ENCODE measurements at regions not wholly inside any gene's neighbourhood (a gene's known extent, or its start where the extent isn't known, plus 50 kb on each side); places are given as distances from the start of the nearest gene placed in this dataset.
"Not testable (repeated sequence)": the region's sequence is repeated elsewhere in the genome, so short reads cannot be mapped to it uniquely, and the experiment has no call there.

DNA sequence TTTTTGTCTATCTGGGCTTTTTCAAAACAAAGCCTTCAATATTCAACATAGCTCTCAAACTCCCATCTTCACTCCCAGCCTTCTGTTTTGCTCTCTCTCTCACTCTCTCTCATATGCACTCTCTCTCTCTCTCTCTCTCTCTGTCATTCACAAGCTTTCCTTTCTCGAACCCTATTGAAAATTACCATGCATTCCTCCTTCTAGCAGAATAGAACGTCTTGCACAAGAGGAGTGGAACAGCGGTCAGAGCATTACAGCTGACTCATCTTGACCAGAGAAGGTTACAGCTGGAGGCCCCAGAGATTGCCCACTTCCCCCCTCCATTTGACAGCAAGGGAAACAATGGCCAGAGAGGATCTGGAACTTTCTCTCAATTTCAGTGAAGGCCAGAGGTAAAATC, 51.0 kb upstream of the LIFR start:
- intact Hi-C loops (cut with micrococcal nuclease), result no loop called here

DNA sequence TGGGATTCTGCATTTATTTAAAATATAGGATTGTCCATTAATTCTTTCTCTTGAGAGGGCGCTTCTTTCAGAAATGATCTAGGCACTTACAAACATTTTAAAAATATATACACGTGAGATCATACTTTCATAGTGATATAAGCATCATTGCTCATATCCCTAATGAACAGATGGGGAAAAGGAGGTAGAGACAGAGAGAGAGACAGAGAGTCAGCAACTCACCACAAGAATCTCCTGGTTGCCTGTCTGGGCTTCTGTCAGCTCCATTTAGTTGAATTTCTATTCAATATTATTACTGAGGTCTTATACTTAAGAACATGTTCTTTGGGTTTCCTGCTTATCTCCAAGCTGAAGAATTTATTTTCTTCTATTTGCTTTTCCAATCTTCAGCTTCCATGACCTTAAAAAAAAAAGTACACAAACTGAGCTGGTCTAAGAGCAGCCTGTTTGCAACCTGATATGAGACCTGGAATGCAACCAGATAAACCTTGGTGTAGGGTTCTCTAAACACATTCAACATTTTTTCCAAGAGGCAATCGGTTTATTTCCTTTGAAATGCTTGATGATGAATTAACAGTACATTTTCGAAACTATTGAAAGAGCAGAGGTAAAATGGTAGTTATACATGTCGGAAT, 51.6 kb upstream of the LIFR start:
- intact Hi-C loops (cut with micrococcal nuclease), result no loop called here

DNA sequence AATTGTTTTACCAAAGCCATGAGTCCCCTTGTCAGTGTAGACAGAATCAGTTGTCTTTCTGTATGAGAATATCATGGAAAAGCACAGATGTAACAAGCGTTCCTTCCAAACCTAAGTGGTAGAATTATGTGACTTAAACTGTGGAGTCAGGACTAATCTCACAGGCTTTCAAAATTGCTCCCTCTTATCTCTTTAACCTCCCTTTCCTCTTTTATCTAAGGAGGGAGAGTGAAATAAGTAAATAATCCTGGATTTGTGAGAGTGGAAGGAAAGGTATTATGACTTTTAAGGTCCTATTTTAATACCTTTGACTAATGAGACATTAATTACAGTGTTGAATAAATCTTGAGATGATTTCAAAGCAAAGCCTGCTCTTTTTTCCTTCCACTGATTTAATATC, 52.4 kb upstream of the LIFR start:
- intact Hi-C loops (cut with micrococcal nuclease), result no loop called here

DNA sequence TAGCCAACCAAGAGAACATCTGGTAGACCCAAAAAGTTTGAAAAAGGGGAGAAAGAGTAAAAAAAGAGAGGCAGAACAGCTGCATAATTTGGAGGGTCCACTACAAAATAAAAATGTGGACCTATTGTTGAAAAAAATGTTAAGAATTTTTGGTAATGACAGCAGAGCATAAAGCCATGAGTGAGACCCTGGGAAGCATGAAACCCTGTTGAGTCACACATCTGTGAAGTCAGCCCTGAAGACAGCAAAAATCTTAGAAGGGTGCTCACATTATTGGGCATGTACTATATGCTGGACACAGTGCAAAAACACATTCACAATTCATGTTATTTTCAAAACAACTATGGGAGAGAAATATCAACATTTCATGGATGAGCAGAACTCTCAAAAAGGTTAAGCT, 56.4 kb upstream of the LIFR start:
- intact Hi-C loops (cut with micrococcal nuclease), result no loop called here

DNA sequence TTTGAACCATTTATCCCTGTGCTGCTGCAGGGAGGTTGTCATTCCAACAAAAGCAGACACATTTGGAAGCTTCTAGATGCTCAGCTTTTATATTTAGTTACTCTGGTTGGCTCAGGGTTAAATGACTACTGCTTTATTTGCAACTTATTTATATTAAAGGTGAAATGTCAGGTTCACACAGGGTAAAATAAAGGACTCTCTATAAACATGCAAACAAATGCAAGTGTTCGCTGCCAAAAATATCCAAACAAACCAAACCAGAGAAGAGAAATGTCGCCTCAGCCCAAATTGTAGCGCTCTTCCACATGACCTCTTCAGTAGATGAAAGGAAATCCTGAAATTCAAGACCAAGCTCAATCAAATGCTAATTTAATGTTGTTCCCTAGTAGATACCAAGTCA, 57.0 kb upstream of the LIFR start:
- intact Hi-C loops (cut with micrococcal nuclease), result no loop called here

DNA sequence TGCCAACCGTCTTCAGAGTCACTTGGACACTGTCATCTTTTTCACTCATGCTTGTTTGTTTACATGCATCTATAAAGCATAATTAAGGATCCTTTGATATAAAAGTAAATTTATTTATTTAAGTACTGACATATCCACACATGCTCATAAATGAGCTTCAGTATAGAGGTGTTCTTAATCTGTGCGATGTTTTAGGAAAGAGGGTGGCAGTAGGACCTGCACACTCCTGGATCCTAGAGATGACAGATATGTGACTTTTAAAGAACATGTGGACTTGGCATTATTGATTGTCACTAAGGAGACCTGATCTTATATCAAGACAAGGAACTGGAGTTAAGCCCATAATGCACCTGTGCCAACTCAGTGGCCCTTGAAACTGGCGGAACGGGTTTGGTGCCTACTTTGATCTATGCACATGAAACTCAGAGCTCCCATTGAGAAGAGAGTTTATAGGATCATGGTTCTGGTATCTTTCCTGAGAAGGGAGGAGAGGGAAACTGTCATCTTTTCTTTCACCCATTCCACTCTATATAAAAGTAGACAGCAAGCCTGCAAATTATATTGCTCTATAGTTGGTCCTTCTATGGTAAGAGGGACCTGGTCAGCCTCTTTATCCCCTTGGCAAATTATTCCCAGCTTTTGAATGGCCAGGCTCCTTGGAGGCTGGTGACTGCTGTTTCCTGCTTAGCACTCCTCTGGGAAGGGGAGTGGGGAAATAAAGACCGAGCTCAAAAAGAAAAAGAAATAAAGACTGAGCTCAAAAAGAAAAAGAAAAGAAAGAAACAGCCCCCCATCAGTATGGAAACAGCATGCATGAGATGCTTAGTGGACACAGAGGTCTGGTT, 57.8 kb upstream of the LIFR start:
- intact Hi-C loops (cut with micrococcal nuclease), result no loop called here

DNA sequence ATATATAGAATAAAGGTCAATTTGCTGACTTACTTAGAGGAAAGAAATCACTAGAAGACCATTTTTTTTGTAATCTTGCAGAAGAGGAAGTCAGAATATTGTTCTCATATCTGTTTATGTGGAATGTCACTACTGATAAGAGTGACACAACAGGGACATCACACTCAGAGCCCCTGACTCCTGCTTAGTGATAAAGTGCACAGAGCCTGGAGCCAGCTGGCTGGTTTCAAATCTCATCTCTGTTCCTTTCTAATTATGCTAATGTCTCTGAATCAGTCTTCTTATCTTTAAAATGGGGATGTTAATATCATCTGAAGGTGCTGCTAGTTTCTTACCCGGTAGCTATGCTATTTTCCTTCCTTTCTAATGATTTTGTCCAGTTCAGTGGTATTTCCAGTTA, 58.6 kb upstream of the LIFR start:
- intact Hi-C loops (cut with micrococcal nuclease), result no loop called here

DNA sequence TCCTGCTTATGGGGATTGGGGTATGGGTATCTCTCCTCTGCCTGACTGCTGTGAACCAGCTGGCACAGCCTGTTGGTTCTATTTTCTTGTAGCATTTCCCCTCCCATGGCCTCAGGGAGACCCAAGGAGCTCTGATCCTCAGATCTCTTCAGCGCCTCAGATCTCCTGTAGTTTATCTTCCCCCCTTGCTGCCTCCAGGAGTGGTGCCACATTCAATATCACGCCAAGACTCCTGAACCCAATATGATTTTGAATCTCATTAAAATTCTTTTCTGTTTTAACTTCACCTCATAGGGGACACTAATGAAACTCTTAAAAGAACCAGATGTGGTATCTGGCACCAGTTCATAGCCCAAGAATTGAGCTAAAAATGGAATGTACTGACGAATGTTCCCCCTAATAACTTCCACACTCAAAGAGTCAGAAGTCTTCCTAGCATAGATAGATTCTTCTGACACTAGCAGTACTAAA, 59.6 kb upstream of the LIFR start:
- intact Hi-C loops (cut with micrococcal nuclease), result no loop called here

DNA sequence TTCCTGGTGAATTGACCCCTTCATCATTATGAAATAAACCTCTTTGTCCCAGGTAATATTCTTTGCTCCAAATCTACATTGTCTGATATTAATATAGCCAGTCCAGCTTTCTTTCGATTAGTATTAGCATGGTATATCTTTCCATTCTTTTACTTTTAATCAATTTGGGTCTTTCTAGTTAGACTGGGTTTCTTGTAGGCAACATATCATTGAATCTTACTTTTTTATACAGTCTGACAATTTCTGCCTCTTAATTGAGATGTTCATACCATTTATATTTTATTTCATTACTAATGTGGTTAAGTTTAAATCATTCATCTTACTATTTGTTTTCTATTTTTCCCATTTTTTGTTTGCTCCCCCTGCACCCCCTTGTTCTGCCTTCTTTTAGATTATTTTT, 61.7 kb upstream of the LIFR start:
- intact Hi-C loops (cut with micrococcal nuclease), result no loop called here

DNA sequence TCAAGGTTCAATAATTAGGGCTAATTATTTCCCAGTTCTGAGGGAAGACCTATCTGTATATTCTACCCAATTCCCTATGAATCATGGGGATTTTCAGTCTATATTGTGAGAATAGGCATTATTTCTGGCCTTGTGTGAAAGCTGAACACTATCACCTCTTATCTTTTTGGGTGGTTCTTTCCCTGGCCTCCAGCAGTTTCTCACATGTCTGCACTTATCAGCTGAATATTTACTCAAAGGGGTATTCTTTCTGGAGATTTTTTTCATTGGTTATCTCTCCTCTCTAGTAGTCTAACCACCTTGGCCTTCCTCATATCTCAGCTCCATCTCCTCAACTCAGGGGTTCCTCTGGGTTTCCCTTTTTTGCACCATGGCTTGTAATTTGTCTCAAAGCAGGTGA, 64.9 kb upstream of the LIFR start:
- intact Hi-C loops (cut with micrococcal nuclease), result no loop called here

DNA sequence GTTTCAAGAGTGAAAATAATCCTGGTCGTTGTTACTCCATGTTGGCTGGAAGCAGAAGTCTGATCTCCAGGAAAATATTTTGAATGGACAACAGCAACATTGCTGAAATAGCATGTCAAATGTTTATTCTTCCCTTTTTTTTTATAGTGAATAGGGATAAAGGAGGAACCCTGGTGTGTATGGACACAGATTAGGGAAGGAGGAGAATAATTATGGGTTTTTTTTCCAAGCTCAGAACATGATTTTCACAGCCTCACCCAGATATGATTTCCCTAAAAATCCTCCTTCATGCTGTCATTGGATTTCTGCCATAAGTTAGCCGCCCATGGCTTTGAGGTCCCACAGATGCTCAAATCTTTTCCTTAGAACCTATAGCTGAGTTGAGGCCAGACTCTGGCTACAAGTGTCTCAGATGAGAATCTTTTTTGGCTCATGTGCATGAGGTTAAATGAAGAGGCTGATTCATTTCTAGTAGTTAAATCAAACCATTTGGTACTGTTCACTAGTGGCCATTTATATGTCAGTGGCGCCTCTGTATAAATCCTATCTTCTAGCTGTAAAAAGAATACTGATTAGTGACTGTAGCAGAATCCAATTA, 65.5 kb upstream of the LIFR start:
- intact Hi-C loops (cut with micrococcal nuclease), result no loop called here

DNA sequence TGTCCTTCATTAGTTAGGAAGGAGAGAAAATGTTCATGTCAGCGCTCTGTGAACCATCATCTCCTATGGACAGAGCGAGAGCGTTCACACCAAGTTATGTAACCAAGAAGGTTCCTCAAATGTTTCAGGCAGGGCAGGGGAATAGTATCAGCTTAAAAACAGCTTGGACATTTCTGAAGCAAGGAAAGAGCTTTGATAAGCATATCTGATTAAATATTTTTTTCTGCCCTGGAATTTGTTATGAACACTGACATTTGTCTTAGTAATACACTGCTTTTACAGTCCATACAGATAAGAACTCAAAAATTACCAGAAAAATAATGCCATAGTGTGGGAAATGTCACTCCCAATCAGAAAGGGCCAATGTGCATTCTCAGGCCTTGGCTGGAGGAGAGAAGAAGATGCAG, 66.3 kb upstream of the LIFR start:
- intact Hi-C loops (cut with micrococcal nuclease), result no loop called here

DNA sequence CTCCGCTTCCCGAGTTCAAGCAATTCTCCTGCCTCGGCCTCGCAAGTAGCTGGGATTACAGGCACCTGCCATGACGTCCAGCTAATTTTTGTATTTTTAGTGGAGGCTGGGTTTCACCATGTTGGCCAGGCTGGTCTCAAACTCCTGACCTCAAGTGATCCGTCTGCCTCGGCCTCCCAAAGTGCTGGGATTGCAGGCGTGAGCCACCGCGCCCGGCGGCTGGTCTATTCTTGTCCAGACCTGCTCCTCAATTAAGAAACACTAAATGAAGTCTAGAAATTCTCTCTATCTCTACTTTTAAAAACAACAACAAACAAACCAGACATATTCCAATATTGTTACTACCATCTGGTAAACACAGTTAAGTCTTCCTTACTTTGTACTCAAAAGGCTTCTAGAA, 68.1 kb upstream of the LIFR start:
- intact Hi-C loops (cut with micrococcal nuclease), result not testable (repeated sequence)

DNA sequence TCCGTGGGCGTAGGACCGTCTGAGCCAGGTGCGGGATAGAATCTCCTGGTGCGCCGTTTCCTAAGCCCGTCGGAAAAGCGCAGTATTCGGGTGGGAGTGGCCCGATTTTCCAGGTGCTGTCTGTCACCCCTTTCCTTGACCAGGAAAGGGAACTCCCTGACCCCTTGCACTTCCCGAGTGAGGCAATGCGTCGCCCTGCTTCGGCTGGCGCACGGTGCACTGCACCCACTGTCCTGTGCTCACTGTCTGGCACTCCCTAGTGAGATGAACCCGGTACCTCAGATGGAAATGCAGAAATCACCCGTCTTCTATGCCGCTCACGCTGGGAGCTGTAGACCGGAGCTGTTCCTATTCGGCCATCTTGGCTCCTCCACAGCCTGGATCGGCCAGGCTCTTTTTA, 74.9 kb upstream of the LIFR start:
- intact Hi-C loops (cut with micrococcal nuclease), result not testable (repeated sequence)

DNA sequence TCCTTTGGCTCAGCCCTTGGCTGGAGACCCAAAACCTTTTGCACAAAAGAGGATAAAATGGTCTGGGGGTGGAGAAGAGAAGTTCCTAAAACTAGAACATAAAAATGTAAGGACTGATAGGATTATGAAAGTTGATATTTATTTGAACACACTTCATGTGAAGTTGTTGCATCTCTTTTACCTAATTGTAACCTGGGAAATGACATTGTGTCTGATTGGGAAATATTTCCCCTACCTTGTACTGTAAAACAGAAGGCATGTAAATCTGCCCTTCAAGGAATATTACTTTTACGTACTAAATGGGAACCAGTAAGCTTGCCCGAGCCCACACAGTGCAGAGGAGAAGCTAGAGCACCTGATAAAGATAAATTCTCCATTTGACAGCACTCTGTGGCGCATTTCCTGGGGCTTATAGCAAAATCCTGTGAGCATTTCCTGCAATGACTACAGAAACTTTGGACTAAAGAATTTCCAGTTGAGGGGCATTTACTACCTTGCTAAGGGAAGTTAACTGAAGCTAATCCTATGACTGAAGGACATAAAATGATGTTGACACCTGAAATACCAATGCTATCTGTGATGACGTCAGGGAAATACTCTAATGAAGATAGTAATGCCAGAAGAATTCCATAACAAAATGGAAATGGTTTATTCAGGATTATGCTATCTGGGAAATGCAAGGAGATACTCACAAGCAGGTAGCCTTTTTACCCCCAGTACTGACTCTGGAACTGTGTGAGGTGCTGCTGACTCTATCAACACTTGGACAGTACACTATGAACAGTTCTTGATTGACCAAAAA, 78.3 kb upstream of the LIFR start:
- intact Hi-C loops (cut with micrococcal nuclease), result no loop called here

DNA sequence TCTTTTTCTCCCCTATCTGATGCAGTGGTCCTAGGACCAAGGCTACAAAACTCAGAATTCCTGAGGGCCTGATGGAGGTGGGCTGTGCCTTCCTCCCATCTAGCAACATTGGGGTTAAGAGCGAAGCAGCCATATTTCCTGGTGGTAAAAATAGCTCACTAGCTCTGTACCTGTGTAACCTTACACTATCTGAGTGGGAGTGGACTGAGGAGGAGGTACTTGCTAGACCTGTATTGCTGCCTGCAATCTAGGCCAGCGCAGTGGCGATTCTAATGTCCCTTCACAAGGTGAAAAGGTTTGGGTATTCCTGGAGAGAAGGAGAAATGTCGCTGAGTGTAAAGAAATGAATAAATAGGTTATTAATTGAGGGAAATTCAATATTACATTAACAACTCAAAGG, 80.2 kb upstream of the LIFR start:
- intact Hi-C loops (cut with micrococcal nuclease), result no loop called here

DNA sequence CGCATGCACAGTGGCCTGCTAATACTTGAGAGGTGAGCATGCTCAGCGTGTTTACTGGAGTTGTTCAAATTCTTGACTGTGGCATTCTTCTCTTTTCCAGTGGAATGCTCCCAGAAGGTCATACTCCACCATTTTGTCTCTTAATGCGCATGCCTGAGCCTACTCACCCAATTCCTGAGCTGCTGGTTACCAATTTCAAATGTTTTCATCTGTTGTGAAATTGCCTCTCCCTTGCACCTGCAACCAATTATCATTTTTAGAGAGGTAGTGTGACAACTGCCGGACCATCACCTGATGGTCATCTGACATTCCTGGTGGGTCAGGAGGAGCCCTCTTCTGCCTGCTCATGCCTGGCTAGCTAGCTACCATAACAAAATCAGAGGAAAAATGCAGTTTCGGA, 82.2 kb upstream of the LIFR start:
- intact Hi-C loops (cut with micrococcal nuclease), result no loop called here

DNA sequence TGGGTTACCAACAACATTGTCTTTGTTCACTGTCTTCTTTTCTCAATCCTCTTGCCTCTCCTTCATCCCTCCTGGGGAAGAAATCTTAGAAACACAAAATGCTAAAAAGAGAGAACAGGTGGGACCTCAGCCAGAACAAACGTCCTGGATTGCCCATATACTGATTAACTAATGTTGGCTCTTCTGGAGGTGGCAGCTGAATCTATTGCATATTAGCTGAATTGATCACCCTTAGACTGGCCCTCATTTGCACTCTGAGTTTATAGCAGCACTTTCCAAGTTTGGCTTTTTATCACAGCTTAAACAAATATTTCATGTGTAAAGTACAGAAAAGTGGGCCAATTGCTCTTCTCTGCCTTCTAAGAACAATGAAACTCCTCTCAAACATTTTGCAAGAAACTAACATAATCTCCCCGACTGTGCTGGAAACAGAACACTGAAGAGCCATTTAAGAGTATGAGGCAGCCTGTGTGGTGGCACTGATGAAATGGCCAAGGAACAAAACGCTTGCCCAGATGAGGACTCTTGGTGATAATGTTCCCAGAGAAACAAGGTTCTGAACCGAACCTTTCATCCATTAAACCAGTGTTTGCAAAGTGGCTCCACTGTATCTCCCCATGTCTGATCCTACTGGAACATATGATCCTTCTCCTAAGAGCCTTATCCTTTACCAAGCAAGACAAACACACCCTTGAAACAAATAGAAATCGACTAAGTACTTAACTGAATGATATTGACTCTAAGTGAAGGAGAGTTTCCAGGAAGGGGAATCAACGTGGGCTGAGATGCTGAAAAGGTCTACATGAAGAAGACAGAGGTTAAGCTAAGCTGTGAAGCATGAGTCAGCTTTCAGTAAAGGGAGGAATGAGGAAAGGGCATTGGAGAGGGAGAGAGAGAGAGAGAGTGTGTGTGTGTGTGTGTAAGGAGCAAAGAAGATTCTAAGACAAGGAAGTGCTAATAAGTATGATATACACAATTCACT, 83.2 kb upstream of the LIFR start:
- intact Hi-C loops (cut with micrococcal nuclease), result no loop called here

DNA sequence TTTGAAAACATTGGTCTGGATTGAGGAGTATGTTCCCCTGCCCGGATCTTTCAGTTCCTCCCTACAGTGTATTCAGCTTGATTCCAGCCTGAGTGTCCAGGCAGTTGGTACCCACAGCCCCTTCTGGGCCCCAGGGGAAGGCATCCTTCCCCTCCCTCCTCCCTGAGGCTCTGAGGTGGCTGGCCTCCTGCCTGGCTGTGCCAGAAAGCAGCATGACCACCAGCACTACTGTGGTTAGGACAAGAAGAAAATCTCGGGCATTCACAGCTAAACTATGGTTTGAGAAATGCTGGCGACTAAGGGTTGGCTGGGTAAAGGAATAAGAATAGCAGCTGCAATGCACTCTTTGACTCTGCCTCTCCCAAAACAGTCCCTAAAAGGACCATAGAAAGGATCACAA, 84.6 kb upstream of the LIFR start:
- intact Hi-C loops (cut with micrococcal nuclease), result no loop called here

DNA sequence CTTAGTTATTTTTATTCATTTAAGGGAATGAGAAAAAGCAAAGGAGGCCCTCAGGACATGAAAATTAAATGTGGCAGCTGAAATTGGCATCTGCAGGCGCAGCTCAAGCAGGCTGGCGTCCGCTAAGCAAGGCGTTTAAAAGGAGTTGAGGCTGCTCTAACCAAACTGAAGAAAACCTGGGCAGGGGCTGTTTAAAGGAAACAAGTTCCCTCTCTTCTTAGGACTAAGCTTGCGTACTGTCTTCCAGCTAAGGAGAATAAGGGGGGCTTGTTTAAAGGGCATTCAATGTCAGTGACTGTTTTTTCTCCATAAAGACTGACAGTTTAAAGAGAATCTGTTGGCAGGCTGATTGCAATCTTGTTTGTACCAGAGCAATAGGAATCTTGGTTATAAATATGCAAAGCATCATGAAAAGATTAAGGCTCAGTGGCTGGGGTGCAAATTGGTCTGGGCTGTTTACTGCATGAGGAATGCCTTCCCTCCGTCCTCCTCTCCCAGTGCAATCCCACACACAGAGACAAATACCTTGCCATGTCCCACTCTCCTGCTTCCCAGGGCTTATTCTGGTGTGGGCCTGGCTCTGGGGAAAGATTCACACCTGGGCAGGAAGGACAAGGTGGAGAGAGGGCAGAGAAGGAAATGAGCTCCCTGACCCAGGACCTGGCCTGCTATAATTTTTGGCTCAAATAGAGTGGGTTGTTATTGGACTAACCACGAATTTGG, 85.9 kb upstream of the LIFR start:
- intact Hi-C loops (cut with micrococcal nuclease), result no loop called here

Data from T-helper 2 cell treated with Interferon-gamma antibody and Interleukin-4, amounts not matched to agents 100 ng/mL and 5 ng/mL, for 36 hours (primary cell).